Gastroesophageal sphincter (tissue), 4 donors: ENCODE measurements at regions not wholly inside any gene's neighbourhood (a gene's known extent, or its start where the extent isn't known, plus 50 kb on each side); places are given as distances from the start of the nearest gene placed in this dataset.

ENCODE experiments used
- ATAC-seq: fragments of 150-250 bp; one replicate; pipeline ENCODE4 v1.9.1; 2016; ENCODE audit warnings: mild to moderate bottlenecking, moderate library complexity
- H3K27ac ChIP-seq, 4 donors: fragments of 200-600 bp; sonication (generic) in 3 of 4; 1 replicate in 3 of 4; 2 replicates in 1 of 4; pipeline ENCODE4 v1.5.1; 2016 to 2019
- H3K27me3 ChIP-seq: fragments of 200-600 bp; sonication (generic); one replicate; pipeline ENCODE4 v1.5.1; 2019
- H3K36me3 ChIP-seq, 2 donors: fragments of 200-600 bp; sonication (generic); one replicate each; pipeline ENCODE4 v1.5.1; 2019; ENCODE audit warnings: control low read depth in 1 of 2
- H3K4me1 ChIP-seq, 3 donors: fragments of 200-600 bp; sonication (generic); 1 replicate in 2 of 3; 2 replicates in 1 of 3; pipeline ENCODE4 v1.5.1; 2016 to 2019; ENCODE audit warnings: control low read depth in 2 of 3
- H3K4me3 ChIP-seq, 2 donors: fragments of 200-600 bp; sonication (generic); one replicate each; pipeline ENCODE4 v1.5.1; 2019; ENCODE audit warnings: mild to moderate bottlenecking in 1 of 2, moderate library complexity in 1 of 2
- H3K9me3 ChIP-seq, 3 donors: fragments of 200-600 bp; sonication (generic); one replicate each; pipeline ENCODE4 v1.5.1; 2017 to 2019; ENCODE audit warnings: control low read depth in 2 of 3
- EP300 ChIP-seq: sonication (generic); formaldehyde crosslinking; IDR thresholded peaks from one replicate; pipeline ENCODE4 v1.6.1; 2017; ENCODE audit warnings: antibody characterized with exemption, mild to moderate bottlenecking
- POLR2A ChIP-seq, 2 donors: fragments of 450-650 bp; IDR thresholded peaks; one replicate each; pipeline ENCODE4 v1.6.1; 2017; ENCODE audit warnings: antibody characterized with exemption in 2 of 2, mild to moderate bottlenecking in 2 of 2, moderate library complexity in 1 of 2
- POLR2AphosphoS5 ChIP-seq: sonication (generic); formaldehyde crosslinking; IDR thresholded peaks from one replicate; pipeline ENCODE4 v1.6.1; 2017; ENCODE audit warnings: antibody characterized with exemption
- WGBS, 2 donors: methylation state at CpG; one replicate each; pipeline ENCODE4 v1.1.5; 2018; ENCODE audit warnings: low coverage in 1 of 2; 5-methylcytosine and 5-hydroxymethylcytosine counted together
- TF ChIP-seq, protein P1 (sequence below), 4 experiments: fragments of 200-600 bp in 2 of 4; fragments of 450-650 bp in 2 of 4; sonication (generic) in 1 of 4; IDR thresholded peaks; one replicate each; pipeline ENCODE4 v1.5.1; 2017 to 2019; ENCODE audit warnings: antibody characterized with exemption in 4 of 4, mild to moderate bottlenecking in 2 of 4, moderate library complexity in 2 of 4

DNA sequence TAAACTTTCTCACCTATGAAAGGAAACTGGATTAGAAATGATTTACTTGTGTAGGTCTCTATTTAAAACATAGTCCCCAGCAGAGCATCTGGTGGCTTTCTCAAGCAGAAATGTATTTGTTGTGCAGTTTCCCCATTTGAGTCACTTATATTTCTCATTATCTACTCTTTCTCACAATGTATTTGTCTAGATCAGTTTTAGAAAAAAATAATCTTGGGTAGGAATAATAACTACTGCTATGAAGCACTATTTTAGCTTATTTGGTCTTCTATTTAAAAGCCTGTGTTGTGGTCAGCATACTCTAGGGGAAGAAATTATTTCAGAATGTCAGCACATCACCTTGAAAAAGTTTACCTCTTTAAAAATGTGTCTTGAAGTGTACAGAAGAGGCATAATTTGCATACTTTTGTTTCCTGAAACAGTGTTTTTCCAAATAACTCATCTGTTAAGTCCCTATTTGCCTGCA is 60.9 kb upstream of the PRL start:
- H3K27ac ChIP-seq, result no peak overlapping the region
- H3K9me3 ChIP-seq, result peaks cover 0 to 5% (median 0%) of the 10 kb centered on the region in 3 donors
- no peak for ATAC-seq
- H3K4me1 ChIP-seq, result no peaks in the 10 kb centered on the region
- TF ChIP-seq EP300 (no peak), POLR2AphosphoS5 (no peak), POLR2A (IDR thresholded peaks at IDR 0.05) (no peak)
- TF ChIP-seq, protein P1, sequence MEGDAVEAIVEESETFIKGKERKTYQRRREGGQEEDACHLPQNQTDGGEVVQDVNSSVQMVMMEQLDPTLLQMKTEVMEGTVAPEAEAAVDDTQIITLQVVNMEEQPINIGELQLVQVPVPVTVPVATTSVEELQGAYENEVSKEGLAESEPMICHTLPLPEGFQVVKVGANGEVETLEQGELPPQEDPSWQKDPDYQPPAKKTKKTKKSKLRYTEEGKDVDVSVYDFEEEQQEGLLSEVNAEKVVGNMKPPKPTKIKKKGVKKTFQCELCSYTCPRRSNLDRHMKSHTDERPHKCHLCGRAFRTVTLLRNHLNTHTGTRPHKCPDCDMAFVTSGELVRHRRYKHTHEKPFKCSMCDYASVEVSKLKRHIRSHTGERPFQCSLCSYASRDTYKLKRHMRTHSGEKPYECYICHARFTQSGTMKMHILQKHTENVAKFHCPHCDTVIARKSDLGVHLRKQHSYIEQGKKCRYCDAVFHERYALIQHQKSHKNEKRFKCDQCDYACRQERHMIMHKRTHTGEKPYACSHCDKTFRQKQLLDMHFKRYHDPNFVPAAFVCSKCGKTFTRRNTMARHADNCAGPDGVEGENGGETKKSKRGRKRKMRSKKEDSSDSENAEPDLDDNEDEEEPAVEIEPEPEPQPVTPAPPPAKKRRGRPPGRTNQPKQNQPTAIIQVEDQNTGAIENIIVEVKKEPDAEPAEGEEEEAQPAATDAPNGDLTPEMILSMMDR (IDR thresholded peaks at IDR 0.05), result no peak
- H3K4me3 ChIP-seq, result no peak overlapping the region
- H3K36me3 ChIP-seq, result no peaks in the 10 kb centered on the region
- no peaks in the 10 kb centered on the region for H3K27me3 ChIP-seq

DNA sequence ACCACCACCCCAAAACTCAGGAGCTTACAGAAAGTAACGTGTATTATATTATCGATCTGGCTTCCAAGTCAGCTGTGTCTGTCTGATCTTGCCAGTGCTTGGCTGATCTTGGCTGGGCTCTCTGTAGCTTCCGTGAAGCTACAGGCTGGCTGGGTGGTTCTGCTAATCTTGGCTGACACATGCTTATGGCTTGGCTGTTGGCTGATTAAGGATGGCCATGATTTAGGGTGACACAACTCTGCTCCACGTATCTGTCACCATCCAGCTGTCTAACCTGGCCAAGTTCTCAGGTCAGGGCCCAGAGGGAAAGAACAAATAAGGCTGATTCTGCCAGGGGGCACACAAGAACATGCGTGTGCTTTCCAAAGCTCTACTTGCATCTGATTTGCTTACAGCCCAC is 64.7 kb upstream of the PRL start:
- no peak overlapping the region for H3K27ac ChIP-seq
- no peak for ATAC-seq

DNA sequence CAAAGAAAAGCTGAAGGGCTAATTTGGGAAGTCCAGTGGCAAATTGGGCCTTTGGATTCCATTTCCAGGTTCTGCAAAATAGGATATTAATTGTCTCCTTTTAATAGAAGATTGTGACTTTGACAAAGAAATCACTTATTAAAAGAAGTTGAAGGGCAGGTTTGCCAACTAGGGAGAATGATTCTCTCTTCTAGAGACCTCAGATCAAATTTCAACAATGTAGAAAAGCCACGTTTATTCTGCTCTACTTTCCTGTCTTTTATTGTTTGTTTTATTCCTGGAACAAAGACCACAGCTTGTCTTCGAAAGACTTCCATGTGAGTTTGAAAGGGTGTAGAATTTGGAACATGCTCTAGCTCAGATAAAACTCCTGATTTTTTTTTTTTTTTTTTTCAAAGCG is 65.5 kb upstream of the PRL start:
- H3K4me1 ChIP-seq, result no peaks in the 10 kb centered on the region
- no peaks in the 10 kb centered on the region for H3K36me3 ChIP-seq
- TF ChIP-seq POLR2A (IDR thresholded peaks at IDR 0.05), result no peak
- TF ChIP-seq, protein P1 (IDR thresholded peaks at IDR 0.05), result no peak
- TF ChIP-seq EP300, result no peak
- no peak for TF ChIP-seq POLR2AphosphoS5
- H3K27me3 ChIP-seq, result no peaks in the 10 kb centered on the region
- WGBS, 2 donors, result 39 to 62% methylated on average over 3 of the region's 3 CpGs
- peaks cover 0 to 5% (median 0%) of the 10 kb centered on the region in 3 donors for H3K9me3 ChIP-seq
- H3K27ac ChIP-seq, result no peak overlapping the region
- ATAC-seq, result no peak
- H3K4me3 ChIP-seq, result no peak overlapping the region

More for the DNA sequence above, 64.7 kb upstream of the PRL start:
- Histone ChIP-seq H3K9me3 (peaks cover 0 to 5% (median 0%) of the 10 kb centered on the region in 3 donors), H3K4me3 (no peak overlapping the region), H3K27me3 (no peaks in the 10 kb centered on the region), H3K4me1 (no peaks in the 10 kb centered on the region), H3K36me3 (no peaks in the 10 kb centered on the region)
- TF ChIP-seq POLR2A (IDR thresholded peaks at IDR 0.05) (no peak), POLR2AphosphoS5 (no peak), EP300 (no peak)
- TF ChIP-seq, protein P1 (IDR thresholded peaks at IDR 0.05), result no peak
- 89 to 92% methylated on average over 3 to 4 of the region's 5 CpGs for WGBS, 2 donors

DNA sequence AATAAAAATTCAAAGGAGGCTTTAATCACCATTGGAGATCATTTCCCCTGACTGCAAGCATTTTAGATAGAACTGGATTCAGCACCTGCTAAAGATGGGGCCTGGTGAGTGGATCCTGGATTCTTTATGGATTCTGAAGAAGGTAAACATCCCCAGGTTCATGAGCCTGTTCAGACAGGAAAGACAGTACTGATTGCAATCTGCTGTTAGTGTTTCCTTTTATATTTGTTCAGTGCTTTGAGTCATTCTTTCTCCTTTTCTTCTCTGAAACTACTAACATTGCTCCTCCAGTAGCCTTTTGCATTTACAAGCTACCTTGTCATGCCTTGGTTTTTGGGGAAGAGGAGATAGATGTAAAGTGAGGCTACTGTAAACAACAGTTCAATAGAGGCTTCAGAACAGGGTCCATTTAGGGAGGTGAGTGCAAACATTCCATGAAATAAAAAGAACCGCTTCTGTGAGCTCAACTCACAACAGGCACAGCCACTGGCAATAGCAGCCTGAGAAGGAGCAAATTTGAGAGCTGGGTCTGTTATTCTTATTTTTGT is 66.4 kb upstream of the PRL start:
- H3K4me3 ChIP-seq, result no peak overlapping the region
- WGBS, 2 donors, result 67 to 83% methylated on average over 1 of the region's 1 CpG
- H3K9me3 ChIP-seq, result peaks cover 0 to 5% (median 0%) of the 10 kb centered on the region in 3 donors
- no peak overlapping the region for H3K27ac ChIP-seq
- TF ChIP-seq POLR2A (IDR thresholded peaks at IDR 0.05) (no peak), EP300 (no peak), POLR2AphosphoS5 (no peak)
- TF ChIP-seq, protein P1 (IDR thresholded peaks at IDR 0.05), result no peak
- ATAC-seq, result no peak
- no peaks in the 10 kb centered on the region for H3K27me3 ChIP-seq
- H3K36me3 ChIP-seq, result no peaks in the 10 kb centered on the region
- H3K4me1 ChIP-seq, result no peaks in the 10 kb centered on the region

DNA sequence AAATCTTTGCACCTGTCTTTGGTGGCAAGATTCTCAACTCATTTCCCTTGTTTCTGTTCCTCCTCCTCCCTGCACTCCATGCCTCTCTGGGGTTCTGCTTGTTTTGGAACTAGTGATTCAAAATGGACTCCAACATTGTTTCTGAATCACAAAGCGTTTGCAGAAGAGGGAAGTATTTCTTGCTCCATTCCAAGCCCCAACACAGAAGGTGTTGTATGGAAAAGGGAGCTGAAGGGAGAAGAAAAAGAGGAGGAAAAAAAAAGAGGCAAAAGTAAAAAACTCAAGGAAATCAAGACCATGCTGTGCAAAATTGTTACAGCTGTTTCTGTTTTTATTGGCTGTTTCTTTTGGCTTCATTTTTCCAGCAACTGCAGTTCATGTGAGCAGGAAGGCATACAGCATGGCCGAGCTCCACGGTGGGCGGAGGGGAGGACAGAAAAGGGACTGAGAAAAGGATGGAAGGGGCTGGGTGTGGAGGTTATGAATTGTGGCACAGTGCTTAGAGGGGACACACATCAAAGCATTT is 66.9 kb upstream of the PRL start:
- H3K9me3 ChIP-seq, result peaks cover 0 to 5% (median 0%) of the 10 kb centered on the region in 3 donors
- no peak for TF ChIP-seq POLR2A (IDR thresholded peaks at IDR 0.05)
- TF ChIP-seq, protein P1 (IDR thresholded peaks at IDR 0.05), result no peak
- no peak for TF ChIP-seq POLR2AphosphoS5
- no peak for TF ChIP-seq EP300
- no peak overlapping the region for H3K27ac ChIP-seq
- WGBS, 2 donors, result 48 to 58% methylated on average over 3 to 4 of the region's 4 CpGs
- H3K27me3 ChIP-seq, result no peaks in the 10 kb centered on the region
- no peaks in the 10 kb centered on the region for H3K36me3 ChIP-seq
- no peak overlapping the region for H3K4me3 ChIP-seq
- H3K4me1 ChIP-seq, result no peaks in the 10 kb centered on the region
- no peak for ATAC-seq
